ENCODE measurements at regions not wholly inside any gene's neighbourhood (a gene's known extent, or its start where the extent isn't known, plus 50 kb on each side); places are given as distances from the start of the nearest gene placed in this dataset.

DNA sequence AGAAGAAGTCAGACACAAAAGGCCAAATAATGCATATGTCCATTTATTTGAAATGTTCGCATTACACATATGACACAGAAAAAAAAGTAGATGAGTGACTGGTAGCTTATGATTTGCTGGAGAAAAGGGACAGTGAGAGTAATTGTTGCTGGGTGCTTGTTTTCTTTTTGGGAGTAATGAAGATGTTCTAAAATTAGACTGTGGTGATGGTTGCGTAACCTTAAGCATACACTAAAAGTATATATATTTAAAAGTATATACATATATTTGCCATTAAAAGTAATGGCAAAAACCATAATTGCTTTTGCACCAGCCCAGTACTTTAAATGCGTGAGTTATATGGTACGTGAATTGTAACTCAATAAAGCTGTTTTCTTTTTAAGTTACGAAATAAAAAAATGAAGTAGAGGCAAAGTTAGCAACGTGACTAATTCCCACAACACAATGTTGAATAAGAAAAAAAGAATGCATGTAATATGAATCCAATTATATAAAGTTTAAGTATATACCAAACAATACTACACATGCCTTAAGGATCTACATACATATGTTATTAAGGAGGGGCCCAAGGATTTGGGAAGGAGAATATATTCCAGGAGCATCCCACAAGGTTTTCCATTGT, 360.4 kb upstream of the CELF2 start:
- no peaks in the 10 kb centered on the region for H3K4me1 ChIP-seq (ENCODE audit: control insufficient read depth, insufficient read depth, low read length)
- no peak for ATAC-seq
- WGBS (ENCODE audit: insufficient coverage, insufficient replicate concordance, low lambda C conversion rate, missing lambda C conversion rate), result 46% methylated on average over 6 of the region's 6 CpGs
- POLR2A ChIA-PET, result no interaction called here
- no peaks in the 10 kb centered on the region for H3K36me3 ChIP-seq (ENCODE audit: control insufficient read depth in 2 of 2, insufficient read depth in 2 of 2, low read length in 1 of 2)
- no peak overlapping the region for H3K4me3 ChIP-seq
- no peak for DNase-seq (ENCODE audit: low read depth, low spot score)
- TF ChIP-seq, protein P1, sequence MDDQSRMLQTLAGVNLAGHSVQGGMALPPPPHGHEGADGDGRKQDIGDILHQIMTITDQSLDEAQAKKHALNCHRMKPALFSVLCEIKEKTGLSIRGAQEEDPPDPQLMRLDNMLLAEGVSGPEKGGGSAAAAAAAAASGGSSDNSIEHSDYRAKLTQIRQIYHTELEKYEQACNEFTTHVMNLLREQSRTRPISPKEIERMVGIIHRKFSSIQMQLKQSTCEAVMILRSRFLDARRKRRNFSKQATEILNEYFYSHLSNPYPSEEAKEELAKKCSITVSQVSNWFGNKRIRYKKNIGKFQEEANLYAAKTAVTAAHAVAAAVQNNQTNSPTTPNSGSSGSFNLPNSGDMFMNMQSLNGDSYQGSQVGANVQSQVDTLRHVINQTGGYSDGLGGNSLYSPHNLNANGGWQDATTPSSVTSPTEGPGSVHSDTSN (IDR thresholded peaks at IDR 0.05; ENCODE audit: insufficient replicate concordance, low read depth, low read length), result no peak
- TF ChIP-seq YBX1 (IDR thresholded peaks at IDR 0.05) (no peak), POLR2AphosphoS5 (IDR thresholded peaks at IDR 0.05; ENCODE audit: low read length) (no peak), SIX5 (IDR thresholded peaks at IDR 0.05; ENCODE audit: low read depth, low read length, severe bottlenecking) (no peak), CBX3 (IDR thresholded peaks at IDR 0.05; ENCODE audit: borderline replicate concordance, low read depth) (no peak), BRCA1 (IDR thresholded peaks at IDR 0.05; ENCODE audit: low read depth, low read length) (no peak), PML (IDR thresholded peaks at IDR 0.05; ENCODE audit: low read length) (no peak), BACH1 (IDR thresholded peaks at IDR 0.05; ENCODE audit: borderline replicate concordance) (no peak), EGR1 (IDR thresholded peaks at IDR 0.05; ENCODE audit: borderline replicate concordance in 1 of 2, low read depth in 2 of 2, low read length in 2 of 2) (no peak), RB1 (IDR thresholded peaks at IDR 0.05; ENCODE audit: borderline replicate concordance) (no peak)
- TF ChIP-seq, protein P2, sequence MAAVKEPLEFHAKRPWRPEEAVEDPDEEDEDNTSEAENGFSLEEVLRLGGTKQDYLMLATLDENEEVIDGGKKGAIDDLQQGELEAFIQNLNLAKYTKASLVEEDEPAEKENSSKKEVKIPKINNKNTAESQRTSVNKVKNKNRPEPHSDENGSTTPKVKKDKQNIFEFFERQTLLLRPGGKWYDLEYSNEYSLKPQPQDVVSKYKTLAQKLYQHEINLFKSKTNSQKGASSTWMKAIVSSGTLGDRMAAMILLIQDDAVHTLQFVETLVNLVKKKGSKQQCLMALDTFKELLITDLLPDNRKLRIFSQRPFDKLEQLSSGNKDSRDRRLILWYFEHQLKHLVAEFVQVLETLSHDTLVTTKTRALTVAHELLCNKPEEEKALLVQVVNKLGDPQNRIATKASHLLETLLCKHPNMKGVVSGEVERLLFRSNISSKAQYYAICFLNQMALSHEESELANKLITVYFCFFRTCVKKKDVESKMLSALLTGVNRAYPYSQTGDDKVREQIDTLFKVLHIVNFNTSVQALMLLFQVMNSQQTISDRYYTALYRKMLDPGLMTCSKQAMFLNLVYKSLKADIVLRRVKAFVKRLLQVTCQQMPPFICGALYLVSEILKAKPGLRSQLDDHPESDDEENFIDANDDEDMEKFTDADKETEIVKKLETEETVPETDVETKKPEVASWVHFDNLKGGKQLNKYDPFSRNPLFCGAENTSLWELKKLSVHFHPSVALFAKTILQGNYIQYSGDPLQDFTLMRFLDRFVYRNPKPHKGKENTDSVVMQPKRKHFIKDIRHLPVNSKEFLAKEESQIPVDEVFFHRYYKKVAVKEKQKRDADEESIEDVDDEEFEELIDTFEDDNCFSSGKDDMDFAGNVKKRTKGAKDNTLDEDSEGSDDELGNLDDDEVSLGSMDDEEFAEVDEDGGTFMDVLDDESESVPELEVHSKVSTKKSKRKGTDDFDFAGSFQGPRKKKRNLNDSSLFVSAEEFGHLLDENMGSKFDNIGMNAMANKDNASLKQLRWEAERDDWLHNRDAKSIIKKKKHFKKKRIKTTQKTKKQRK (IDR thresholded peaks at IDR 0.05; ENCODE audit: low read depth, low read length), result no peak
- BruUV-seq (replicated peaks), result no TSS peak
- CTCF ChIA-PET, result no interaction called here
- no peaks in the 10 kb centered on the region for H3K9me3 ChIP-seq (replicated peaks; ENCODE audit: control insufficient read depth, insufficient read depth, low read length)
- SMC1A ChIA-PET (ENCODE audit: uncharacterized antibody, unreplicated experiment), result no interaction called here
- H4K20me1 ChIP-seq (ENCODE audit: control insufficient read depth, insufficient read depth), result no peaks in the 10 kb centered on the region
- H3K79me2 ChIP-seq (ENCODE audit: control insufficient read depth, insufficient read depth, low read length), result no peaks in the 10 kb centered on the region
- H3K9ac ChIP-seq (ENCODE audit: control insufficient read depth, insufficient read depth, low read length), result no peak overlapping the region
- RAD21 ChIA-PET (ENCODE audit: unreplicated experiment), result no interaction called here
- no peak overlapping the region for H2AFZ ChIP-seq (ENCODE audit: control insufficient read depth, low read depth, low read length)
- H3K27me3 ChIP-seq (replicated peaks in 1 of 2; ENCODE audit: control insufficient read depth in 2 of 2, insufficient read depth in 2 of 2, low read length in 1 of 2), result no peaks in the 10 kb centered on the region
- no peak for FAIRE-seq
- H3K4me2 ChIP-seq (ENCODE audit: control insufficient read depth, insufficient read depth), result no peak overlapping the region
- in situ Hi-C loops (cut with MboI), result no loop called here
- intact Hi-C loops (cut with micrococcal nuclease; ENCODE audit: unreplicated experiment), result no loop called here
- no peak overlapping the region for H3K27ac ChIP-seq (ENCODE audit: control insufficient read depth, insufficient read depth)
